HL-60 (cell line): ENCODE measurements at regions not wholly inside any gene's neighbourhood (a gene's known extent, or its start where the extent isn't known, plus 50 kb on each side); places are given as distances from the start of the nearest gene placed in this dataset.

Experiments used
- DNase-seq, 2 experiments: peaks; one replicate each; pipeline ENCODE4 v3.0.0-alpha.2; 2010 to 2020; ENCODE audit warnings: low read depth in 1 of 2, low spot score in 1 of 2
- H3K27ac ChIP-seq: fragments of 250-450 bp; sonication (Bioruptor Pico); replicated peaks from 2 replicates; pipeline ENCODE4 v1.5.1; 2020; ENCODE audit warnings: mild to moderate bottlenecking, moderate library complexity
- H3K27me3 ChIP-seq: fragments of 250-450 bp; sonication (Bioruptor Pico); 2 replicates; pipeline ENCODE4 v1.5.1; 2021; ENCODE audit warnings: mild to moderate bottlenecking, moderate library complexity; ENCODE audit not compliant: insufficient read depth, poor library complexity, severe bottlenecking
- H3K4me3 ChIP-seq: replicated peaks from 2 replicates; pipeline ENCODE4 v1.5.1; 2011; ENCODE audit warnings: mild to moderate bottlenecking, control low read depth, low read length; ENCODE audit not compliant: insufficient read depth
- CTCF ChIP-seq: IDR thresholded peaks from one replicate; pipeline ENCODE4 v1.5.1; 2011; ENCODE audit warnings: low read length, control low read depth, inconsistent platforms; ENCODE audit not compliant: insufficient read depth
- GABPA ChIP-seq: IDR thresholded peaks from 2 replicates; pipeline ENCODE4 v1.6.1; 2012; ENCODE audit warnings: low read depth
- POLR2AphosphoS5 ChIP-seq: IDR thresholded peaks from 2 replicates; pipeline ENCODE4 v1.6.1; 2012; ENCODE audit warnings: low read depth
- REST ChIP-seq: IDR thresholded peaks from 2 replicates; pipeline ENCODE4 v1.6.1; 2012; ENCODE audit warnings: low read depth; ENCODE audit not compliant: insufficient replicate concordance
- SPI1 ChIP-seq: IDR thresholded peaks from 2 replicates; pipeline ENCODE4 v1.6.1; 2012; ENCODE audit warnings: low read depth, mild to moderate bottlenecking, borderline replicate concordance

- no peak overlapping the region for H3K4me3 ChIP-seq
- H3K27me3 ChIP-seq: no peaks in the 10 kb centered on the region
- no peak for DNase-seq
- no peak for TF ChIP-seq GABPA
- no peak for TF ChIP-seq SPI1
- no peak for TF ChIP-seq REST
- no peak for TF ChIP-seq POLR2AphosphoS5
- no peak for TF ChIP-seq CTCF
- H3K27ac ChIP-seq: no peak overlapping the region
Measured at GRCh38 chr5:23445573-23445972, 61.8 kb upstream of the PRDM9 start.

GRCh38 chr5:23440703-23441102 is 66.7 kb upstream of the PRDM9 start:
- Histone ChIP-seq H3K27ac (no peak overlapping the region), H3K4me3 (no peak overlapping the region), H3K27me3 (no peaks in the 10 kb centered on the region)
- DNase-seq: no peak
- TF ChIP-seq REST: no peak
- TF ChIP-seq CTCF: no peak
- no peak for TF ChIP-seq SPI1
- no peak for TF ChIP-seq GABPA
- no peak for TF ChIP-seq POLR2AphosphoS5

- Histone ChIP-seq H3K4me3 (no peak overlapping the region), H3K27ac (no peak overlapping the region), H3K27me3 (no peaks in the 10 kb centered on the region)
- TF ChIP-seq SPI1: no peak
- no peak for TF ChIP-seq POLR2AphosphoS5
- TF ChIP-seq CTCF: no peak
- no peak for TF ChIP-seq GABPA
- TF ChIP-seq REST: no peak
- DNase-seq: no peak
Measured at GRCh38 chr5:23437011-23437410, 70.4 kb upstream of the PRDM9 start.
